ENCODE measurements at regions not wholly inside any gene's neighbourhood (a gene's known extent, or its start where the extent isn't known, plus 50 kb on each side); places are given as distances from the start of the nearest gene placed in this dataset.

GRCh38 chr5:77936365-77936693, 160.2 kb upstream of the TBCA start:
- Histone ChIP-seq H3K36me3 (no peaks in the 10 kb centered on the region), H3K27ac (peak overlapping the region in 1 of 11 experiments; percentile 16; a peak in 1 of 22 replicates), H3K4me1 (peaks cover 0 to 28% (median 10%) of the 10 kb centered on the region in 10 experiments; a peak in 16 of 20 replicates), H3K9me3 (replicated peaks in 1 of 11) (peaks cover 0 to 14% (median 10%) of the 10 kb centered on the region in 11 experiments; a peak in 12 of 22 replicates), H3K4me2 (peak overlapping the region in 10 of 11 experiments; percentile 12 to 58 (median 24); a peak in 16 of 22 replicates), H3K4me3 (no peak overlapping the region), H4K20me1 (no peaks in the 10 kb centered on the region), H3K27me3 (no peaks in the 10 kb centered on the region), H3K9ac (no peak overlapping the region)
- TF ChIP-seq Cebpa-rat (IDR thresholded peaks at IDR 0.05): no peak

- Histone ChIP-seq H3K4me1 (peaks cover 0 to 28% (median 10%) of the 10 kb centered on the region in 10 experiments; a peak in 16 of 20 replicates), H3K4me2 (peak overlapping the region; percentile 12 to 58 (median 29); a peak in 18 of 22 replicates), H3K4me3 (no peak overlapping the region), H3K36me3 (no peaks in the 10 kb centered on the region), H3K27ac (peak overlapping the region in 1 of 11 experiments; percentile 16; a peak in 1 of 22 replicates), H3K9ac (no peak overlapping the region), H3K9me3 (replicated peaks in 1 of 11) (peaks cover 0 to 11% (median 6%) of the 10 kb centered on the region in 11 experiments; a peak in 12 of 22 replicates), H4K20me1 (no peaks in the 10 kb centered on the region), H3K27me3 (no peaks in the 10 kb centered on the region)
- TF ChIP-seq Cebpa-rat (IDR thresholded peaks at IDR 0.05): peak in 4 of 11 experiments; percentile 14 to 63 (median 34); a peak in 5 of 22 replicates
Measured at GRCh38 chr5:77935506-77936364, 159.6 kb upstream of the TBCA start.

GRCh38 chr5:77928776-77929300, 152.7 kb upstream of the TBCA start:
- H3K36me3 ChIP-seq: no peaks in the 10 kb centered on the region
- H3K4me2 ChIP-seq: no peak overlapping the region
- H3K4me1 ChIP-seq: no peaks in the 10 kb centered on the region
- no peaks in the 10 kb centered on the region for H3K27me3 ChIP-seq
- H3K27ac ChIP-seq: no peak overlapping the region
- no peak overlapping the region for H3K4me3 ChIP-seq
- peaks cover 6 to 15% (median 12%) of the 10 kb centered on the region in 11 experiments; a peak in 21 of 22 replicates for H3K9me3 ChIP-seq (replicated peaks in 1 of 11)
- H3K9ac ChIP-seq: no peak overlapping the region
- no peaks in the 10 kb centered on the region for H4K20me1 ChIP-seq
- TF ChIP-seq Cebpa-rat (IDR thresholded peaks at IDR 0.05): no peak

GRCh38 chr5:77926337-77926736, 150.2 kb upstream of the TBCA start:
- no peak for TF ChIP-seq Cebpa-rat (IDR thresholded peaks at IDR 0.05)
- Histone ChIP-seq H3K9me3 (replicated peaks in 1 of 11) (peaks cover 6 to 15% (median 12%) of the 10 kb centered on the region in 11 experiments; a peak in 21 of 22 replicates), H3K4me2 (no peak overlapping the region), H4K20me1 (no peaks in the 10 kb centered on the region), H3K4me1 (no peaks in the 10 kb centered on the region), H3K9ac (no peak overlapping the region), H3K27me3 (no peaks in the 10 kb centered on the region), H3K27ac (no peak overlapping the region), H3K4me3 (no peak overlapping the region), H3K36me3 (no peaks in the 10 kb centered on the region)

- H3K9ac ChIP-seq: no peak overlapping the region
- H3K36me3 ChIP-seq: no peaks in the 10 kb centered on the region
- no peak overlapping the region for H3K4me2 ChIP-seq
- H3K9me3 ChIP-seq (replicated peaks in 1 of 11): peaks cover 6 to 15% (median 12%) of the 10 kb centered on the region in 11 experiments; a peak in 21 of 22 replicates
- H3K27ac ChIP-seq: no peak overlapping the region
- no peaks in the 10 kb centered on the region for H3K4me1 ChIP-seq
- no peaks in the 10 kb centered on the region for H4K20me1 ChIP-seq
- no peak overlapping the region for H3K4me3 ChIP-seq
- H3K27me3 ChIP-seq: no peaks in the 10 kb centered on the region
- no peak for TF ChIP-seq Cebpa-rat (IDR thresholded peaks at IDR 0.05)
Measured at GRCh38 chr5:77925503-77925902, 149.4 kb upstream of the TBCA start.

- no peaks in the 10 kb centered on the region for H3K4me1 ChIP-seq
- H3K4me2 ChIP-seq: no peak overlapping the region
- no peaks in the 10 kb centered on the region for H3K36me3 ChIP-seq
- H4K20me1 ChIP-seq: no peaks in the 10 kb centered on the region
- no peak overlapping the region for H3K27ac ChIP-seq
- TF ChIP-seq Cebpa-rat (IDR thresholded peaks at IDR 0.05): no peak
- H3K9me3 ChIP-seq (replicated peaks in 1 of 11): peaks cover 6 to 15% (median 12%) of the 10 kb centered on the region in 11 experiments; a peak in 21 of 22 replicates
- H3K9ac ChIP-seq: no peak overlapping the region
- H3K4me3 ChIP-seq: no peak overlapping the region
- no peaks in the 10 kb centered on the region for H3K27me3 ChIP-seq
Measured at GRCh38 chr5:77924081-77924480, 147.9 kb upstream of the TBCA start.

- Histone ChIP-seq H3K9ac (no peak overlapping the region), H3K4me1 (no peaks in the 10 kb centered on the region), H3K4me3 (no peak overlapping the region), H3K27ac (no peak overlapping the region), H3K9me3 (replicated peaks in 1 of 11) (peaks cover 6 to 15% (median 12%) of the 10 kb centered on the region in 11 experiments; a peak in 21 of 22 replicates), H3K36me3 (no peaks in the 10 kb centered on the region), H4K20me1 (no peaks in the 10 kb centered on the region), H3K27me3 (no peaks in the 10 kb centered on the region), H3K4me2 (no peak overlapping the region)
- no peak for TF ChIP-seq Cebpa-rat (IDR thresholded peaks at IDR 0.05)
Measured at GRCh38 chr5:77923666-77924065, 147.5 kb upstream of the TBCA start.

GRCh38 chr5:77921094-77921768, 145.1 kb upstream of the TBCA start:
- no peak overlapping the region for H3K9ac ChIP-seq
- H4K20me1 ChIP-seq: no peaks in the 10 kb centered on the region
- no peaks in the 10 kb centered on the region for H3K36me3 ChIP-seq
- no peak overlapping the region for H3K27ac ChIP-seq
- peaks cover 5 to 18% (median 6%) of the 10 kb centered on the region in 11 experiments; a peak in 21 of 22 replicates for H3K9me3 ChIP-seq (replicated peaks in 1 of 11)
- H3K4me2 ChIP-seq: no peak overlapping the region
- no peaks in the 10 kb centered on the region for H3K4me1 ChIP-seq
- H3K4me3 ChIP-seq: no peak overlapping the region
- H3K27me3 ChIP-seq: no peaks in the 10 kb centered on the region
- no peak for TF ChIP-seq Cebpa-rat (IDR thresholded peaks at IDR 0.05)

All from BLaER1 treated with 17β-estradiol and CSF1 and Interleukin-3, amounts not matched to agents 10 nM and 100 nM (cell line).